SK-N-MC (cell line): ENCODE measurements at regions not wholly inside any gene's neighbourhood (a gene's known extent, or its start where the extent isn't known, plus 50 kb on each side); places are given as distances from the start of the nearest gene placed in this dataset.

Experiments
- EZH2 ChIP-seq: fragments of 200-600 bp; sonication (generic); IDR thresholded peaks from one replicate; pipeline ENCODE4 v1.6.1; 2017; ENCODE audit warnings: antibody characterized with exemption
- FOXP2 ChIP-seq: optimal IDR thresholded peaks from 2 replicates; pipeline ENCODE3; 2011; ENCODE audit warnings: mild to moderate bottlenecking, moderate library complexity; ENCODE audit not compliant: insufficient read depth; ENCODE audit errors: extremely low read length, control extremely low read depth
- POLR2AphosphoS5 ChIP-seq: IDR thresholded peaks from 2 replicates; pipeline ENCODE4 v1.6.1; 2012; ENCODE audit warnings: mild to moderate bottlenecking, low read depth, low read length, borderline replicate concordance

- TF ChIP-seq POLR2AphosphoS5 (no peak), EZH2 (no peak), FOXP2 (no peak)
These were observed 144.7 kb downstream of the PCSK1 start for GRCh38 chr5:96288166-96288844.
